GM12878 (cell line): ENCODE measurements at regions not wholly inside any gene's neighbourhood (a gene's known extent, or its start where the extent isn't known, plus 50 kb on each side); places are given as distances from the start of the nearest gene placed in this dataset.

Experiments used
- ATF7 ChIP-seq: fragments of 450-650 bp; IDR thresholded peaks from 2 replicates; pipeline ENCODE4 v1.6.1; 2016; ENCODE audit warnings: low read depth, mild to moderate bottlenecking
- EED ChIP-seq: sonication (generic); IDR thresholded peaks from 2 replicates; pipeline ENCODE4 v1.6.1; 2016; ENCODE audit warnings: antibody characterized with exemption, low read depth
- ETV6 ChIP-seq, 2 experiments: fragments of 450-650 bp in 1 of 2; IDR thresholded peaks in 1 of 2; conservative IDR thresholded peaks in 1 of 2; 2 replicates each; pipeline ENCODE4 v1.6.1; 2014; ENCODE audit warnings: antibody characterized with exemption in 1 of 2, borderline replicate concordance in 1 of 2, low read depth in 1 of 2, mild to moderate bottlenecking in 1 of 2, moderate library complexity in 1 of 2
- FOXM1 ChIP-seq: IDR thresholded peaks from 2 replicates; pipeline ENCODE4 v1.6.1; 2012; ENCODE audit warnings: low read depth, mild to moderate bottlenecking, inconsistent platforms, low read length, moderate library complexity
- GATAD2B ChIP-seq: fragments of 450-650 bp; conservative IDR thresholded peaks from 2 replicates; pipeline ENCODE4 v1.6.1; 2017; ENCODE audit warnings: low read depth, mild to moderate bottlenecking, moderate library complexity
- IKZF2 ChIP-seq, 2 experiments: fragments of 450-650 bp; IDR thresholded peaks; 2 replicates each; pipeline ENCODE4 v1.6.1; 2017; ENCODE audit warnings: mild to moderate bottlenecking in 2 of 2, moderate library complexity in 2 of 2
- MTA3 ChIP-seq: IDR thresholded peaks from 2 replicates; pipeline ENCODE4 v1.6.1; 2012; ENCODE audit warnings: low read length, inconsistent platforms, borderline replicate concordance
- PML ChIP-seq: IDR thresholded peaks from 2 replicates; pipeline ENCODE4 v1.6.1; 2012; ENCODE audit warnings: low read length, inconsistent platforms
- RAD21 ChIP-seq: IDR thresholded peaks from 2 replicates; pipeline ENCODE4 v1.6.1; 2011; ENCODE audit warnings: mild to moderate bottlenecking, low read depth, low read length, moderate library complexity; ENCODE audit not compliant: insufficient read depth
- RELA ChIP-seq: fragments of 450-650 bp; IDR thresholded peaks from 2 replicates; pipeline ENCODE4 v1.8.0; 2014; ENCODE audit warnings: borderline replicate concordance; ENCODE audit not compliant: partially characterized antibody
- RELB ChIP-seq: fragments of 450-650 bp; IDR thresholded peaks from 2 replicates; pipeline ENCODE4 v1.6.1; 2017; ENCODE audit warnings: low read depth, mild to moderate bottlenecking, moderate library complexity
- SMAD1 ChIP-seq: fragments of 450-650 bp; IDR thresholded peaks from 2 replicates; pipeline ENCODE4 v1.6.1; 2018; ENCODE audit warnings: mild to moderate bottlenecking, low read depth; ENCODE audit not compliant: partially characterized antibody
- SMC3 ChIP-seq: IDR thresholded peaks from 2 replicates; pipeline ENCODE4 v1.6.1; 2011; ENCODE audit warnings: low read length, improper control_type of control experiment, borderline replicate concordance
- STAT1 ChIP-seq: fragments of 450-650 bp; conservative IDR thresholded peaks from 2 replicates; pipeline ENCODE4 v1.6.1; 2014; ENCODE audit warnings: antibody characterized with exemption, mild to moderate bottlenecking
- TCF3 ChIP-seq: IDR thresholded peaks from 2 replicates; pipeline ENCODE4 v1.6.1; 2012; ENCODE audit warnings: low read depth, mild to moderate bottlenecking, low read length, borderline replicate concordance; ENCODE audit not compliant: insufficient read depth
- TF ChIP-seq, protein P1 (sequence below): IDR thresholded peaks from 2 replicates; pipeline ENCODE4 v1.6.1; 2011; ENCODE audit warnings: low read depth, low read length, improper control_type of control experiment, borderline replicate concordance
- TF ChIP-seq, protein P2 (sequence below): fragments of 450-650 bp; IDR thresholded peaks from 2 replicates; pipeline ENCODE4 v1.6.1; 2018; ENCODE audit warnings: borderline replicate concordance, mild to moderate bottlenecking; ENCODE audit not compliant: partially characterized antibody
- TF ChIP-seq, protein P3 (sequence below): IDR thresholded peaks from 2 replicates; pipeline ENCODE4 v1.6.1; 2012; ENCODE audit warnings: low read length, inconsistent platforms

GRCh38 chr6:113649276-113649675 is 207.9 kb upstream of the MARCKS start (continued):
- TF ChIP-seq RELB: peak; percentile 70
- 0 out of 2 replicates have a peak, but pooled peaks have one; percentile 18 for TF ChIP-seq PML
- 0 out of 2 replicates have a peak, but pooled peaks have one; percentile 11 for TF ChIP-seq RAD21
- TF ChIP-seq MTA3: peak; percentile 51; the same call in 1 of the 2 replicates
- TF ChIP-seq ATF7: peak; percentile 34; the same call in 1 of the 2 replicates
- no peak for TF ChIP-seq STAT1
- TF ChIP-seq, protein P1, sequence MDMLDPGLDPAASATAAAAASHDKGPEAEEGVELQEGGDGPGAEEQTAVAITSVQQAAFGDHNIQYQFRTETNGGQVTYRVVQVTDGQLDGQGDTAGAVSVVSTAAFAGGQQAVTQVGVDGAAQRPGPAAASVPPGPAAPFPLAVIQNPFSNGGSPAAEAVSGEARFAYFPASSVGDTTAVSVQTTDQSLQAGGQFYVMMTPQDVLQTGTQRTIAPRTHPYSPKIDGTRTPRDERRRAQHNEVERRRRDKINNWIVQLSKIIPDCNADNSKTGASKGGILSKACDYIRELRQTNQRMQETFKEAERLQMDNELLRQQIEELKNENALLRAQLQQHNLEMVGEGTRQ: no peak
- no peak for TF ChIP-seq SMC3
- peak; percentile 30 for TF ChIP-seq SMAD1
- TF ChIP-seq, protein P2, sequence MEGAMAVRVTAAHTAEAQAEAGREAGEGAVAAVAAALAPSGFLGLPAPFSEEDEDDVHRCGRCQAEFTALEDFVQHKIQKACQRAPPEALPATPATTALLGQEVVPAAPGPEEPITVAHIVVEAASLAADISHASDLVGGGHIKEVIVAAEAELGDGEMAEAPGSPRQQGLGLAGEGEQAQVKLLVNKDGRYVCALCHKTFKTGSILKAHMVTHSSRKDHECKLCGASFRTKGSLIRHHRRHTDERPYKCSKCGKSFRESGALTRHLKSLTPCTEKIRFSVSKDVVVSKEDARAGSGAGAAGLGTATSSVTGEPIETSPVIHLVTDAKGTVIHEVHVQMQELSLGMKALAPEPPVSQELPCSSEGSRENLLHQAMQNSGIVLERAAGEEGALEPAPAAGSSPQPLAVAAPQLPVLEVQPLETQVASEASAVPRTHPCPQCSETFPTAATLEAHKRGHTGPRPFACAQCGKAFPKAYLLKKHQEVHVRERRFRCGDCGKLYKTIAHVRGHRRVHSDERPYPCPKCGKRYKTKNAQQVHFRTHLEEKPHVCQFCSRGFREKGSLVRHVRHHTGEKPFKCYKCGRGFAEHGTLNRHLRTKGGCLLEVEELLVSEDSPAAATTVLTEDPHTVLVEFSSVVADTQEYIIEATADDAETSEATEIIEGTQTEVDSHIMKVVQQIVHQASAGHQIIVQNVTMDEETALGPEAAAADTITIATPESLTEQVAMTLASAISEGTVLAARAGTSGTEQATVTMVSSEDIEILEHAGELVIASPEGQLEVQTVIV: peak; percentile 90
- TF ChIP-seq ETV6 (conservative IDR thresholded peaks at IDR 0.05 in 1 of 2, IDR thresholded peaks at IDR 0.05 in 1 of 2; ENCODE audit: borderline replicate concordance in 1 of 2, low read depth in 1 of 2): peak in 1 of 2 experiments; percentile 52; a peak in 1 of 4 replicates
- TF ChIP-seq EED: peak; percentile 84
- TF ChIP-seq FOXM1: peak; percentile 74; the same call in 1 of the 2 replicates
- 0 out of 2 replicates have a peak, but pooled peaks have one; percentile 18 for TF ChIP-seq GATAD2B
- no peak for TF ChIP-seq TCF3
- peak; percentile 58 to 73; a peak in 3 of 4 replicates for TF ChIP-seq IKZF2 (IDR thresholded peaks at IDR 0.05)
- TF ChIP-seq, protein P3, sequence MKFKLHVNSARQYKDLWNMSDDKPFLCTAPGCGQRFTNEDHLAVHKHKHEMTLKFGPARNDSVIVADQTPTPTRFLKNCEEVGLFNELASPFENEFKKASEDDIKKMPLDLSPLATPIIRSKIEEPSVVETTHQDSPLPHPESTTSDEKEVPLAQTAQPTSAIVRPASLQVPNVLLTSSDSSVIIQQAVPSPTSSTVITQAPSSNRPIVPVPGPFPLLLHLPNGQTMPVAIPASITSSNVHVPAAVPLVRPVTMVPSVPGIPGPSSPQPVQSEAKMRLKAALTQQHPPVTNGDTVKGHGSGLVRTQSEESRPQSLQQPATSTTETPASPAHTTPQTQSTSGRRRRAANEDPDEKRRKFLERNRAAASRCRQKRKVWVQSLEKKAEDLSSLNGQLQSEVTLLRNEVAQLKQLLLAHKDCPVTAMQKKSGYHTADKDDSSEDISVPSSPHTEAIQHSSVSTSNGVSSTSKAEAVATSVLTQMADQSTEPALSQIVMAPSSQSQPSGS: peak; percentile 89
- TF ChIP-seq RELA: no peak
